T47D (cell line): ENCODE measurements at regions not wholly inside any gene's neighbourhood (a gene's known extent, or its start where the extent isn't known, plus 50 kb on each side); places are given as distances from the start of the nearest gene placed in this dataset.
"Not testable (repeated sequence)": the region's sequence is repeated elsewhere in the genome, so short reads cannot be mapped to it uniquely, and the experiment has no call there.

ENCODE experiments used
- DNase-seq, 2 experiments: peaks; one replicate each; pipeline versions ENCODE4 v3.0.0 to v3.0.0-alpha.2; 2011 to 2012; ENCODE audit warnings: low read depth in 1 of 2, low spot score in 1 of 2
- JUND ChIP-seq: IDR thresholded peaks from 2 replicates; pipeline ENCODE4 v1.6.1; 2012; ENCODE audit warnings: low read depth
- in situ Hi-C: cut with HindIII; loops from 2 replicates; pipeline ENCODE4 v1.10.0; 2016; ENCODE audit warnings: low sequenced_read_pairs, low pct_unique_long_range_greater_than_20kb

DNA sequence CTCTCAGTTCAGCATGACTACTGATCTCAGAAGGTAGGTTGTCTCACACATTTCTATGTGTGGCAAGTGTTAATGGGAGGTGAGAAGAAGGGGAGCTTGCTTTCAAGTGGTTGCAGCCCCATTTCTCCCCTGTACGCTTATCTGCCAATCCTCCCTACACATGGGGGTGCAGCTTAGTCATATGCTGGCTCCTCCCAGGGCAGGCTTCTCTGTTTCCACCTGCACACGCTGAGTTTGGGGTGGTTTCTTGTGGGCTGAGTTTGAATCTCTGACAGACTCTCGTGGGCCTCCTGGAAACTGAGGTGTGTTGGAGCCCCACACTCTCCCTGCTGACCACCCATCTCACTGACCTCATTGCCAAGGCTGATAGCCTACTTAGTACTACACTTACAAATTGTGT is 435.8 kb upstream of the MTPN start:
- in situ Hi-C loops = no loop called here
- no peak for TF ChIP-seq JUND
- no peak for DNase-seq

DNA sequence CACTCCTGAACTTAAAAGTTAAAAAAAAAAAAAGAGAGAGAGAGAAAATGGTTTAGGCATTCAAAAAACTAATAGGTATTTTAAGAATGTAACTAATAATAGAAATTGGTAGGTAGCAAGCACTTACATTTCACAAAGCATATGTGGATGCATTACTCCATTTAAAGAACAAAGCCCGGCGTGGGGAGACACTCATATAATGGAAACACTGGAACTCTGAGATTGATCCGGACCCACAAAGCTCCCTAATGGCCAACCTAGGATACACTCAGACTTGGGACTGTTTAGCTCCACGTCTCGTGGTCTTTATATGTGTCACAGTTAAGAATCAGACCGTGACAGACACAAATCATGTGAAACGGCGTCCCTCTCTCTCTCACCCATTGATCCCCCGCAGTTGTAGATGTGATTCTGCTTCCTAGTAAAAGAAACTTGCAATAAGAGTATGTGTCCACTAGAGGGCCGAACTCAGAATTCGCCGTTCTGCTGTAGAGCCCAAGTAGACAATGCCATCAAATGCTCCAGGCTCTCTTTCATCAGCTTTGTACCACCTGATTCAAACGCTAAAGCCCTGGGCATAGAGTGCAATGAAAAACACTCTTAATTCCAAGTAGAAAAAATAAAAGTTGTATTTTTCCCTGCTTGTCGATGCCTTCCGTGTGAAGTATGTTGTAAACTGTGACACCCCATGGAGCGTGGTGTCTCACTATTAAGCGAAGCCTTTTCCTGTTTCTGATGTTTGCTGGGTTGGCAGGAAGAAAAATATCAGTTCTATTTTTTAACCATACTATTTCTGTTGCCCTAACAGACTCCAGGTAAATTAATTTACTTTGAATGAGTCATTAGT is 429.0 kb upstream of the MTPN start:
- no peak for TF ChIP-seq JUND
- in situ Hi-C loops = no loop called here
- peak; percentile 4 to 63 for DNase-seq

DNA sequence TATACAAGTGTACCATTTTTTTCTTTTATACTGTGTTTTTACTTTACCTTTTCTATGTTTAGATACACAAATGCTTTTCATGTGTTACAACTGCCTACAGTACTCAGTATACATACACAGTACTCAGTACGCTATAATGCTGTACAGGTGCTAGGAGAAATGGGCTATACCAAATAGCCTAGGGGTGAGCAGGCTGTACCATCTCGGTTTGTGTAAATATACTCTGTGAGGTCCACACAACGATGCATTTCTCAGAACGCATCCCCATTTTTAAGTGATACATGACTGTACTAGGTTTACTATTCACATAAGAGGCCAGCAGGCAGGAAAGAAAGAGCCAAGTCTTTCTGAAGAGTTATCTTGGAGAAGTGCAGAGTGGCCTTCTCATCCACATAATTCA is 426.4 kb upstream of the MTPN start:
- DNase-seq = peak in 1 of 2 experiments; percentile 7
- in situ Hi-C loops = no loop called here
- TF ChIP-seq JUND = no peak

DNA sequence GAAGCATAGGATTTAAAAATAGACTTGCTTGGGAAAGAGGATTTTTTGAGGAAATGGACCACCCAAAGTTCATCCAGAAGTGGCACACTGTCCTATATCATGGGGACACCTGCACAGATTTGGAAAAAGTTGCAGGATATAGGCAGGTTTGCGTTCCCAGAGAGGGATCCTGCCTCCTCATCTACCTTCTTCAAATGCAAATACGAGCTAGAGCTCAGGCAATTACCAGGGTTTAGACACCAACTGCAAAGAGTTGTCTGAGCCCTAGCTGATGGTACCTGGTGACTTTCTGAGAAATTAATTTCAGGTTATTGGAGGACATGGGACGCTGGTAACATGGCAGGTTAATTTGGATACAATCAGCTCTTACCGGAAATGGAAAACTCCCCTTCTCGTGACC is 423.7 kb upstream of the MTPN start:
- in situ Hi-C loops = no loop called here
- no peak for TF ChIP-seq JUND
- DNase-seq = no peak

DNA sequence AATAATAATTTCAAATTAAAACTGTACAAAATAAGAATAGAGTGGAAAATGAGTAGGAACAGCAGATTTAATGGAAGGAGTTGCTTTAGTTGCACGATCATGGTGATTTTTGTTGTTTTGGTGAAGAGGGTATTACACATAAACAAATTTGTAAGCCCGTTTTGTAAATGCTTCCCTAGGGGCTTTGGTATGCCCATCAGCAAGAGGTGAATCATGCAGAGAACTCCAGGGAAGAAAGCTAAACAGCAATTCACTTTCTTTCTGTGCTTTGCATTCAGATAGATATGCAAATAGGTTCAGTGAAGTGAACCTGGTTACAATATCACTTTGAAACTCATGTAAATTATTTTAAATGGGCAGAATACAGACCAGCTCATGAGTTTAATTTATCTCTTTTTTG is 422.2 kb upstream of the MTPN start:
- no peak for TF ChIP-seq JUND
- in situ Hi-C loops = no loop called here
- DNase-seq = no peak

DNA sequence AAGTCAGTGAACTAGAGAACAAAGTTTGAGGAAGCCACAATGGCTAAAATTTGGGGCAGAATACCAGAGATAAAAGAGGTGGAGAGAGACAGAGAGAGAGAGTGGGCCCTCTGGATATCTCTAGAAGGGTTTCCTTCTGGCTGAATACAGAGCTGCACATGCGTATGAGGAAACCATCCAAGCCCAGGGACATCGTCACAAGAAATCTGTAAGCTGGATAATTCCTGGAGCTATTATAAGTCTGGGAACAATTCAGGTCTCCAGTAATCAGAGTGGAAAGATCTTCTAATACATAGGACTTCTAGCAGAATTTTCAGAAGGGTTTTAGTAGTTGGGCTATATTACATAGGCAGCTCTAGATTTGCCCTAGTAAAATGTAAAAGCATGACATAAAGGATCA is 415.7 kb upstream of the MTPN start:
- no peak for TF ChIP-seq JUND
- in situ Hi-C loops = no loop called here

DNA sequence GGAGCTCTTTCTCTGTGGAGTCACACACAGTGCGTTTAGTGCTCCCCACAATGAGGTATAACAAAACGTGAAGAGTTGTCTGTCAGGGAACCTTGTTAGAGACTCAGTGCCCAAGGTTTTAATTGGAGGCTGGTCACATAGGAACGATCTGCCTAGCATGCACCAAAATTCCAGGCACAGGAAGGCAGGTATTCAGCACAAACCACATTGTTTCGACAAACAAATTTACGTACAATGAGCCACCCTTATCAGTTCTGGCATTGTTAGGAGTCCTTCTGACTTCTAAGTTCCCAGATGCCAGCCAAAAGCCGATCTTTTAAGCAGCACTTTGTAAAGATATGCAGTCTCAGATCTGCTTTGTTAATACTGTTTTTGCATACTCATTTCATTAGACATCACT is 414.2 kb upstream of the MTPN start:
- DNase-seq = no peak
- TF ChIP-seq JUND = no peak
- in situ Hi-C loops = no loop called here

More for the DNA sequence above, 415.7 kb upstream of the MTPN start:
- DNase-seq = no peak

DNA sequence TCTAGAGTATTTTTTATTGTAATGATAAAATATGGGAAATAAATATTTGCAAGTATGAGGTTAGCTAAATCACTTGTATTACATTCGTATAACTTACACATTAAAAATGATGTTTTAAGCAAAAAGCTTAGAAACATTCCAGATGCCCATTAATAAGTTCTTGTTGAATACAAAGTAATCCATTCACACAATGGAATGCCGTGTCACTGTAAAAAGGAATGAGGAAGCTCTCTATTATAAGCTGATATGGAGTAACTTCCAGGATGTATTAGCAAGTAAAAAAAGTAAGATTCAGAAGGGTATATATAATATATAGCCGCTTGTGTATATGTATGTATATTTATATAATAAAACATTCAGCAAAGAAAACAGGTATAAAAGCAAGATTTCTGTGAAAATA is 412.8 kb upstream of the MTPN start:
- DNase-seq = no peak
- in situ Hi-C loops = no loop called here
- TF ChIP-seq JUND = no peak

DNA sequence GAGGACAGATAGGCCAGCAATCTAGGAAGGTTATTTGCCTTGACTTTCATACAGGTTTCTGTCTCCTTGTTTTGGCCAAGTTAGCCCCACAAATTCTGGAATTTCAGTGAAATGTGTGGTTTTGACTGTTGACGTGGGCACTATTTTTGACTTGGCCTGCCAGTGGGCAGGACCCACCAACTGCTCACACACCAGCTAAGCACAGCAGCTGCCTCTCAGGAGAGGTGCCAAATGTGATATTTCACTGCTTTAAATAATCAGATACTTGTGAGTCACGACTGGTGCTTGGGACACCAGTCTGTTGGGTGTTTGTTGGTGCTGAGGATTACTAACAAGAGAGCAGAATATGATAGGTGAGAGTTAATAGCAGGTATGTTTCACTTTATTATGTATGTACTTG is 409.7 kb upstream of the MTPN start:
- TF ChIP-seq JUND = no peak
- in situ Hi-C loops = no loop called here
- no peak for DNase-seq

DNA sequence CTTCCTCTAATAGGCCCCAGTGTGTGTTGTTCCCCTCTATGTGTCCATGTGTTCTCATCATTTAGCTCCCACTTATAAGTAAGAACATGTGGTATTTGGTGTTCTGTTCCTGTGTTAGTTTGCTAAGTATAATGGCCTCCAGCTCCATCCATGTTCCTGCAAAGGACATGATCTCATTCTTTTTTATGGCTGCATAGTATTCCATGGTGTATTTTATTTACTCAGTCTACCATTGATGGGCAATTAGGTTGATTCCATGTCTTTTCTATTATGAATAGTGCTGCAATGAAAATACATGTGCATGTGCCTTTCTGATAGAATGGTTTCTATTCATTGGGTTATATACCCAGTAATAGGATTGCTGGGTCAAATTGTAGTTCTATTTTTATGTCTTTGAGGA is 394.2 kb upstream of the MTPN start:
- DNase-seq, in situ Hi-C loops: not testable (repeated sequence)

DNA sequence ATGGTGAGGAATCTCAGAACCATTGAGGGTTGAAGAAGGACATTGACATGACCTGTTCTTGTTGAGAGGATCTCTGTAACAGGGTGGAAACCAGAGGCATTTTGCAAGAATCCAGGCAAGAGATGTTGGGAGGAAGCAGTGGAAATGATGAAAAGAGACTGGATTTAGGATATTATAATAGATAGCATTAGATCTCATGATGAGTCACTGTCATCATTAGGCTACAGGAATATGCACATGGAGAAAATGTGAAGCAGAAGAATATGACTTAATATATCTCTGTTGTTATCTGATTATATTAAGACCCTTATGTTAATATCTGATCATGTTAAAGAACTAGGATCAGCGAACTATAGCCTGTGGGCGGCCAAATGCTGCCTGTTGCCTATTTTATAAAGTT is 393.0 kb upstream of the MTPN start:
- in situ Hi-C loops = no loop called here
- no peak for TF ChIP-seq JUND
- no peak for DNase-seq

DNA sequence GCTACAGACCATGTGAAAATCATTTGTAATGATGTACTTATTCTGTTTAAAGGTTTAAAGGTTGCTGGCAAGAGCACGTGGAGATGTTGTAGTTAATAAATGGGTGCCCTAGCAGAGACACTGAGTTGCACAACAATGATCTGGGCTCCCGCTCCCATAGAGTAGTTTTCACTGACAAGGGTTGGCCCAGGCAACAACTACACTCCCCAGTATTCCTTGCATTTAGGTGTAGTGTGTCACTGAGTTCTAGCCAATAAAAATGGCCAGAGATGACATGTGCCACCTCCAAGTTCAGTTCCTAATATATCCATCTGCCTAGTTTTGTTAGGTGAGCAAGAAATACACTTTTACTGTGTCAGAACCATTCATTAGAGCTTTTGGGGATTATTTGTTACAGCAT is 392.1 kb upstream of the MTPN start:
- TF ChIP-seq JUND = no peak
- no peak for DNase-seq
- in situ Hi-C loops = no loop called here

DNA sequence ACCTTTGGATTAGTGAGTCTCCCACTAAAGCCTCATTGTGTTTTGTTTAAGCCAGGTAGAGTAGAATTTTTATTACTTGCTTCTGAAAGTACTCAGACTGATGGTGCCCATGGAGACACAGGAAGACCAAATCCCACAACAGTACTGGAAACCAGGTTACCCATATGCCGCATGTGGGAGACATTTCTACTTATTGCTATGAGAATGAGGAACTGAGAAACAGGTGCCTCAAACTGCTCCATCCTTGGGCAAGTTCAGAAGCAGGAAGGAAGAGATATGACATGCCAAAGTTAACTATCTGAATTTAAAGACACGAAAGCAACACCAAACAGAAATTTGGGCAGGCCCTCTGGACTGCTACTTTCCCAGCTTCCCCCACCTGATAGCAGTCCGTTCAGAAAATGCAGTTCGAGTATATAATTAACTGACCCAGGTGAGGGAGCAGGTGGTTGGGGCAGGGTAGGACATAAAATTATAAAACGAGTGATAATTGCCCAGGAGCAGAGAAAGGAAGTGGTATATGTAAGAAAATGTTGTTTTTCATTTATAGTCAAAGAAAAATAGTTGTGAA is 382.3 kb upstream of the MTPN start:
- TF ChIP-seq JUND = no peak
- in situ Hi-C loops = no loop called here
- DNase-seq = no peak

DNA sequence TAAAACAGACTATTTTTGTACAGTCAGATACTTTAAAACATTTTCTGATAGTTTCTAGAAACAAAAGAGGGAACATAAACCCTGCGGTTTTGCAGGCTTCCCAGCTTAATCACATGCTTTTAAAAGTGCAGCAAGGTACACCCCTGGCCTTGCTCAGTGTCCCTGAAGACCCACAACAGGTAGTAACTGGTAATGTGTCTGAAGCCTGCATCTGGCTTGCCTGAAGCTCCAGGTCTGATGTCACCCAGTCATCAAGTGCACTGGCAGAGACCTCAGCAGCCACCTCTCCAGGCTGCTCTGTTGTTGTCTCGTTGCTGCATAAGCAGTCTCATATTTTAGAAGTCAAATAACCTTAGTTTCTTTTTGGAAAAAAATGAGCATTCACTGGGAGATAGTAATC is 376.1 kb upstream of the MTPN start:
- in situ Hi-C loops = no loop called here
- DNase-seq = no peak
- TF ChIP-seq JUND = no peak
